Liver (tissue), 8 donors: ENCODE measurements at regions not wholly inside any gene's neighbourhood (a gene's known extent, or its start where the extent isn't known, plus 50 kb on each side); places are given as distances from the start of the nearest gene placed in this dataset.

Experiments used
- DNase-seq: peaks from one replicate; pipeline ENCODE4 v3.0.0-alpha.2; 2017; ENCODE audit warnings: low spot score
- H3K27ac ChIP-seq, 2 donors: one replicate each; pipeline ENCODE4 v1.7.0; 2013; ENCODE audit warnings: inconsistent platforms in 2 of 2, low read length in 2 of 2, control low read depth in 1 of 2, low read depth in 1 of 2, mild to moderate bottlenecking in 1 of 2
- H3K27me3 ChIP-seq, 4 donors: one replicate each; pipeline versions ENCODE4 v1.6.1 to v1.7.0; 2013; ENCODE audit warnings: low read length in 3 of 4, inconsistent platforms in 1 of 4, mild to moderate bottlenecking in 1 of 4, moderate library complexity in 1 of 4; ENCODE audit not compliant: control insufficient read depth in 4 of 4, insufficient read depth in 4 of 4
- H3K36me3 ChIP-seq, 4 donors: one replicate each; pipeline versions ENCODE4 v1.6.1 to v1.7.0; 2013; ENCODE audit warnings: low read length in 3 of 4, mild to moderate bottlenecking in 3 of 4, low read depth in 1 of 4, moderate library complexity in 1 of 4; ENCODE audit not compliant: control insufficient read depth in 4 of 4, insufficient read depth in 3 of 4
- H3K4me1 ChIP-seq, 4 donors: one replicate each; pipeline versions ENCODE4 v1.6.1 to v1.7.0; 2013; ENCODE audit warnings: low read length in 3 of 4, mild to moderate bottlenecking in 3 of 4, moderate library complexity in 1 of 4; ENCODE audit not compliant: control insufficient read depth in 4 of 4, insufficient read depth in 4 of 4
- H3K4me3 ChIP-seq, 3 donors: one replicate each; pipeline versions ENCODE4 v1.6.1 to v1.7.0; 2013; ENCODE audit warnings: low read length in 3 of 3, control low read depth in 1 of 3, low read depth in 1 of 3, mild to moderate bottlenecking in 1 of 3
- H3K9ac ChIP-seq, 2 donors: one replicate each; pipeline ENCODE4 v1.7.0; 2013; ENCODE audit warnings: low read length in 2 of 2, mild to moderate bottlenecking in 2 of 2, moderate library complexity in 2 of 2, control low read depth in 1 of 2, low read depth in 1 of 2
- H3K9me3 ChIP-seq, 4 donors: one replicate each; pipeline versions ENCODE4 v1.6.1 to v1.7.0; 2013; ENCODE audit warnings: low read length in 3 of 4; ENCODE audit not compliant: control insufficient read depth in 4 of 4
- ATF3 ChIP-seq: IDR thresholded peaks from 2 replicates; pipeline ENCODE4 v1.6.1; 2016; ENCODE audit warnings: antibody characterized with exemption
- CTCF ChIP-seq: fragments of 150-350 bp; IDR thresholded peaks from 2 replicates; pipeline ENCODE4 v1.5.1; 2017; ENCODE audit warnings: improper control_type of control experiment, low read depth, low read length; ENCODE audit not compliant: missing input control
- EGR1 ChIP-seq, 2 donors: IDR thresholded peaks; 2 replicates each; pipeline ENCODE4 v1.6.1; 2016 to 2018; ENCODE audit warnings: antibody characterized with exemption in 2 of 2, low read depth in 2 of 2
- FOXA1 ChIP-seq: IDR thresholded peaks from 2 replicates; pipeline ENCODE4 v1.6.1; 2016; ENCODE audit warnings: antibody characterized with exemption
- FOXA2 ChIP-seq: IDR thresholded peaks from 2 replicates; pipeline ENCODE4 v1.6.1; 2016; ENCODE audit warnings: antibody characterized with exemption
- JUND ChIP-seq, 2 donors: IDR thresholded peaks; 2 replicates each; pipeline ENCODE4 v1.6.1; 2016; ENCODE audit warnings: antibody characterized with exemption in 2 of 2
- MAX ChIP-seq: IDR thresholded peaks from 2 replicates; pipeline ENCODE4 v1.6.1; 2016; ENCODE audit warnings: antibody characterized with exemption
- NR2F2 ChIP-seq: IDR thresholded peaks from 2 replicates; pipeline ENCODE4 v1.6.1; 2016; ENCODE audit warnings: antibody characterized with exemption
- RAD21 ChIP-seq, 2 donors: IDR thresholded peaks; 2 replicates each; pipeline ENCODE4 v1.6.1; 2016; ENCODE audit warnings: antibody characterized with exemption in 2 of 2, mild to moderate bottlenecking in 2 of 2
- REST ChIP-seq: IDR thresholded peaks from 2 replicates; pipeline ENCODE4 v1.6.1; 2016; ENCODE audit warnings: antibody characterized with exemption, mild to moderate bottlenecking
- RXRA ChIP-seq, 2 donors: IDR thresholded peaks; 2 replicates each; pipeline ENCODE4 v1.6.1; 2017 to 2018; ENCODE audit warnings: antibody characterized with exemption in 2 of 2, mild to moderate bottlenecking in 1 of 2
- SP1 ChIP-seq: IDR thresholded peaks from 2 replicates; pipeline ENCODE4 v1.6.1; 2018; ENCODE audit warnings: antibody characterized with exemption, mild to moderate bottlenecking
- TAF1 ChIP-seq: conservative IDR thresholded peaks from 2 replicates; pipeline ENCODE4 v1.6.1; 2016; ENCODE audit warnings: antibody characterized with exemption, mild to moderate bottlenecking
- YY1 ChIP-seq: IDR thresholded peaks from 2 replicates; pipeline ENCODE4 v1.6.1; 2016; ENCODE audit warnings: antibody characterized with exemption, mild to moderate bottlenecking
- ZBTB33 ChIP-seq: IDR thresholded peaks from 2 replicates; pipeline ENCODE4 v1.6.1; 2016; ENCODE audit warnings: antibody characterized with exemption
- WGBS: extraction: QIAGEN DNeasy Blood & Tissue Kit; methylation state at CpG from one replicate; pipeline ENCODE4 v1.1.7; 2013; 5-methylcytosine and 5-hydroxymethylcytosine counted together
- donor health status: healthy.
- donor health status: healthy.
- donor health status: healthy.
- donor health status: healthy.
- donor health status: healthy.

- no peak for TF ChIP-seq CTCF
- TF ChIP-seq TAF1 = no peak
- no peak for TF ChIP-seq ZBTB33
Measured at GRCh38 chr18:30684825-30685481, 357.6 kb downstream of the DSC3 start (continued).

GRCh38 chr18:30683836-30684235, 358.7 kb downstream of the DSC3 start:
- no peaks in the 10 kb centered on the region for H3K9me3 ChIP-seq
- H3K27me3 ChIP-seq = no peaks in the 10 kb centered on the region
- H3K4me1 ChIP-seq = no peaks in the 10 kb centered on the region
- DNase-seq = no peak
- H3K36me3 ChIP-seq = no peaks in the 10 kb centered on the region
- H3K4me3 ChIP-seq = no peak overlapping the region
- H3K9ac ChIP-seq = no peak overlapping the region
- WGBS = 98% methylated on average over 2 of the region's 2 CpGs
- no peak overlapping the region for H3K27ac ChIP-seq
- TF ChIP-seq SP1 = no peak
- no peak for TF ChIP-seq JUND (IDR thresholded peaks at IDR 0.05)
- no peak for TF ChIP-seq ATF3
- TF ChIP-seq CTCF = no peak

GRCh38 chr18:30682672-30683071, 359.9 kb downstream of the DSC3 start:
- H3K36me3 ChIP-seq = no peaks in the 10 kb centered on the region
- DNase-seq = no peak
- no peaks in the 10 kb centered on the region for H3K4me1 ChIP-seq
- no peaks in the 10 kb centered on the region for H3K27me3 ChIP-seq
- H3K9ac ChIP-seq = no peak overlapping the region
- H3K4me3 ChIP-seq = no peak overlapping the region
- no peaks in the 10 kb centered on the region for H3K9me3 ChIP-seq
- 61% methylated on average over 1 of the region's 1 CpG for WGBS
- H3K27ac ChIP-seq = no peak overlapping the region
- TF ChIP-seq YY1 = no peak
- TF ChIP-seq SP1 = no peak
- no peak for TF ChIP-seq EGR1 (IDR thresholded peaks at IDR 0.05; ENCODE audit: low read depth in 2 of 2)
- TF ChIP-seq NR2F2 = no peak
- no peak for TF ChIP-seq CTCF
- TF ChIP-seq ATF3 = no peak
- TF ChIP-seq RXRA (IDR thresholded peaks at IDR 0.05) = no peak
- TF ChIP-seq JUND (IDR thresholded peaks at IDR 0.05) = no peak
- TF ChIP-seq TAF1 = no peak
- no peak for TF ChIP-seq REST
- no peak for TF ChIP-seq RAD21 (IDR thresholded peaks at IDR 0.05)
- no peak for TF ChIP-seq FOXA2
- no peak for TF ChIP-seq MAX
- no peak for TF ChIP-seq FOXA1
